H9 (cell line): ENCODE measurements at regions not wholly inside any gene's neighbourhood (a gene's known extent, or its start where the extent isn't known, plus 50 kb on each side); places are given as distances from the start of the nearest gene placed in this dataset.

ENCODE experiments used
- DNase-seq: peaks from one replicate; pipeline ENCODE4 v3.0.0-alpha.2; 2017
- H2AFZ ChIP-seq: one replicate; pipeline ENCODE4 v1.6.1; 2013; ENCODE audit warnings: mild to moderate bottlenecking, low read length, control low read depth, moderate library complexity
- H2AK5ac ChIP-seq: 2 replicates; pipeline ENCODE4 v1.6.1; 2013; ENCODE audit warnings: low read length, control low read depth, mixed read lengths; ENCODE audit not compliant: insufficient read length
- H2BK120ac ChIP-seq: one replicate; pipeline ENCODE4 v1.6.1; 2013; ENCODE audit warnings: low read depth, mild to moderate bottlenecking, low read length, control low read depth, inconsistent platforms; ENCODE audit not compliant: poor library complexity, severe bottlenecking
- H2BK12ac ChIP-seq: 2 replicates; pipeline ENCODE4 v1.6.1; 2013; ENCODE audit warnings: low read length, control low read depth, mixed read lengths, low read depth; ENCODE audit not compliant: insufficient read length
- H2BK15ac ChIP-seq: 2 replicates; pipeline ENCODE4 v1.6.1; 2013; ENCODE audit warnings: low read depth, low read length, control low read depth
- H2BK20ac ChIP-seq: one replicate; pipeline ENCODE4 v1.6.1; 2013; ENCODE audit warnings: low read depth, mild to moderate bottlenecking, low read length, control low read depth, inconsistent platforms; ENCODE audit not compliant: poor library complexity, severe bottlenecking
- H2BK5ac ChIP-seq: 2 replicates; pipeline ENCODE4 v1.6.1; 2013; ENCODE audit warnings: low read length, control low read depth, mixed read lengths; ENCODE audit not compliant: insufficient read length
- H3K14ac ChIP-seq: 2 replicates; pipeline ENCODE4 v1.6.1; 2013; ENCODE audit warnings: low read length, control low read depth; ENCODE audit not compliant: insufficient read depth
- H3K18ac ChIP-seq: 2 replicates; pipeline ENCODE4 v1.6.1; 2013; ENCODE audit warnings: low read depth, mild to moderate bottlenecking, mixed read lengths, low read length, control low read depth; ENCODE audit not compliant: insufficient read length
- H3K23ac ChIP-seq: 2 replicates; pipeline ENCODE4 v1.6.1; 2013; ENCODE audit warnings: low read length, control low read depth, mixed read lengths, low read depth; ENCODE audit not compliant: insufficient read length
- H3K23me2 ChIP-seq: 2 replicates; pipeline ENCODE4 v1.6.1; 2013; ENCODE audit warnings: low read depth, mild to moderate bottlenecking, mixed read lengths, low read length, control low read depth; ENCODE audit not compliant: insufficient read length, poor library complexity, severe bottlenecking
- H3K27ac ChIP-seq: 2 replicates; pipeline ENCODE4 v1.5.1; 2013; ENCODE audit warnings: low read length, control low read depth, mixed read lengths, low read depth; ENCODE audit not compliant: insufficient read length
- H3K27me3 ChIP-seq: 2 replicates; pipeline ENCODE4 v1.6.1; 2013; ENCODE audit warnings: low read length, control low read depth, inconsistent platforms; ENCODE audit not compliant: insufficient read depth
- H3K4ac ChIP-seq: 2 replicates; pipeline ENCODE4 v1.6.1; 2013; ENCODE audit warnings: low read depth, mild to moderate bottlenecking, control low read depth, inconsistent platforms, low read length, moderate library complexity
- H3K4me1 ChIP-seq: 2 replicates; pipeline ENCODE4 v1.6.1; 2013; ENCODE audit warnings: low read length, control low read depth, inconsistent platforms; ENCODE audit not compliant: insufficient read depth
- H3K4me2 ChIP-seq: 2 replicates; pipeline ENCODE4 v1.6.1; 2013; ENCODE audit warnings: low read length, control low read depth, mixed read lengths; ENCODE audit not compliant: insufficient read length, insufficient read depth
- H3K56ac ChIP-seq: 2 replicates; pipeline ENCODE4 v1.6.1; 2013; ENCODE audit warnings: low read depth, mild to moderate bottlenecking, mixed read lengths, low read length, control low read depth; ENCODE audit not compliant: insufficient read length
- H3K79me1 ChIP-seq: 2 replicates; pipeline ENCODE4 v1.6.1; 2013; ENCODE audit warnings: low read depth, mild to moderate bottlenecking, moderate library complexity, low read length, control low read depth, inconsistent platforms; ENCODE audit not compliant: insufficient read depth, poor library complexity, severe bottlenecking
- H3K79me2 ChIP-seq: 2 replicates; pipeline ENCODE4 v1.6.1; 2013; ENCODE audit warnings: low read length, control low read depth, inconsistent platforms; ENCODE audit not compliant: insufficient read depth
- H3K9ac ChIP-seq: 2 replicates; pipeline ENCODE4 v1.6.1; 2013; ENCODE audit warnings: low read length, control low read depth, mixed read lengths; ENCODE audit not compliant: insufficient read length; ENCODE audit errors: extremely low read depth
- H3K9me3 ChIP-seq: one replicate; pipeline ENCODE4 v1.6.1; 2013; ENCODE audit warnings: low read depth, low read length, inconsistent platforms; ENCODE audit not compliant: control insufficient read depth
- H3T11ph ChIP-seq: one replicate; pipeline ENCODE4 v1.6.1; 2013; ENCODE audit warnings: mild to moderate bottlenecking, low read length, control low read depth, inconsistent platforms
- H4K20me1 ChIP-seq: one replicate; pipeline ENCODE4 v1.6.1; 2013; ENCODE audit not compliant: control insufficient read depth, insufficient read length, insufficient read depth
- H4K5ac ChIP-seq: 2 replicates; pipeline ENCODE4 v1.6.1; 2013; ENCODE audit warnings: low read depth, mild to moderate bottlenecking, mixed read lengths, low read length, control low read depth; ENCODE audit not compliant: insufficient read length
- H4K8ac ChIP-seq: replicated peaks from 2 replicates; pipeline ENCODE4 v1.6.1; 2013; ENCODE audit warnings: low read length, control low read depth, mixed read lengths, low read depth; ENCODE audit not compliant: insufficient read length
- H4K91ac ChIP-seq: 2 replicates; pipeline ENCODE4 v1.6.1; 2013; ENCODE audit warnings: low read depth, mild to moderate bottlenecking, moderate library complexity, mixed read lengths, low read length, control low read depth; ENCODE audit not compliant: insufficient read length
- H3K27ac Mint-ChIP-seq, 3 experiments: 2 replicates in 2 of 3; 3 replicates in 1 of 3; pipeline ENCODE4 v1.8.0; 2020 to 2021; ENCODE audit warnings: mixed read lengths in 3 of 3, mild to moderate bottlenecking in 1 of 3, moderate library complexity in 1 of 3
- H3K27me3 Mint-ChIP-seq: 2 replicates; pipeline ENCODE4 v1.8.0; 2021; ENCODE audit warnings: low read depth, mild to moderate bottlenecking, moderate library complexity, mixed read lengths
- H3K36me3 Mint-ChIP-seq, 3 experiments: 2 replicates in 2 of 3; 3 replicates in 1 of 3; pipeline ENCODE4 v1.8.0; 2020 to 2021; ENCODE audit warnings: low read depth in 3 of 3, mixed read lengths in 3 of 3; ENCODE audit not compliant: insufficient read depth in 1 of 3
- H3K4me1 Mint-ChIP-seq, 2 experiments: 2 replicates each; pipeline ENCODE4 v1.8.0; 2020; ENCODE audit warnings: mixed read lengths in 2 of 2
- H3K4me3 Mint-ChIP-seq, 2 experiments: 2 replicates in 1 of 2; 3 replicates in 1 of 2; pipeline ENCODE4 v1.8.0; 2020 to 2021; ENCODE audit warnings: mild to moderate bottlenecking in 2 of 2, mixed read lengths in 2 of 2, moderate library complexity in 1 of 2
- H3K9me3 Mint-ChIP-seq, 2 experiments: 2 replicates in 1 of 2; 3 replicates in 1 of 2; pipeline ENCODE4 v1.8.0; 2020; ENCODE audit warnings: mild to moderate bottlenecking in 2 of 2, mixed read lengths in 2 of 2, moderate library complexity in 1 of 2
- CTCF ChIP-seq: fragments of 200-600 bp; sonication (generic); conservative IDR thresholded peaks from 3 replicates; pipeline ENCODE4 v1.8.0; 2021; ENCODE audit warnings: antibody characterized with exemption, mild to moderate bottlenecking
- WGBS: extraction: QIAGEN DNeasy Blood & Tissue Kit; methylation state at CpG from one replicate; pipeline ENCODE4 v1.1.7; 2013; ENCODE audit warnings: missing lambda C conversion rate, low lambda C conversion rate, mixed read lengths; ENCODE audit not compliant: insufficient read length; ENCODE audit errors: extremely low coverage; 5-methylcytosine and 5-hydroxymethylcytosine counted together

- H3K4ac ChIP-seq = no peak overlapping the region
- no peak overlapping the region for H2BK12ac ChIP-seq
- H2AFZ ChIP-seq = no peak overlapping the region
- no peak overlapping the region for H2BK15ac ChIP-seq
- H2BK20ac ChIP-seq = no peak overlapping the region
- no peak overlapping the region for H4K5ac ChIP-seq
- no peak overlapping the region for H3K9ac ChIP-seq
- H3K27ac ChIP-seq = no peak overlapping the region
- no peak for DNase-seq
- H3K56ac ChIP-seq = no peak overlapping the region
- no peaks in the 10 kb centered on the region for H4K20me1 ChIP-seq
- H2BK5ac ChIP-seq = no peak overlapping the region
- no CpG with 5 or more reads among the region's 3 CpGs for WGBS
- H2AK5ac ChIP-seq = no peak overlapping the region
- H3K4me3 Mint-ChIP-seq = no peak overlapping the region
- H3K79me1 ChIP-seq = no peaks in the 10 kb centered on the region
- H4K91ac ChIP-seq = no peak overlapping the region
- H2BK120ac ChIP-seq = no peak overlapping the region
- H3K4me1 ChIP-seq = no peaks in the 10 kb centered on the region; the same call in 1 of the 2 replicates
- no peak overlapping the region for H3K27ac Mint-ChIP-seq
- H3K23ac ChIP-seq = no peak overlapping the region
- no peaks in the 10 kb centered on the region; the same call in 1 of the 2 replicates for H3K27me3 Mint-ChIP-seq
- H3T11ph ChIP-seq = no peak overlapping the region
- H3K79me2 ChIP-seq = no peaks in the 10 kb centered on the region
- H3K14ac ChIP-seq = no peak overlapping the region
- H3K4me1 Mint-ChIP-seq = peaks cover 4% of the 10 kb centered on the region in 2 experiments; a peak in 3 of 4 replicates
- peaks cover 3 to 13% (median 4%) of the 10 kb centered on the region in 3 experiments; a peak in 5 of 7 replicates for H3K36me3 Mint-ChIP-seq
- no peak overlapping the region for H3K18ac ChIP-seq
- no peaks in the 10 kb centered on the region for H3K27me3 ChIP-seq
- H3K23me2 ChIP-seq = no peaks in the 10 kb centered on the region
- TF ChIP-seq CTCF = no peak
- no peak overlapping the region for H3K4me2 ChIP-seq
- no peak overlapping the region for H4K8ac ChIP-seq
- H3K9me3 ChIP-seq = no peaks in the 10 kb centered on the region
- peaks cover 4 to 8% of the 10 kb centered on the region in 2 experiments; a peak in 3 of 5 replicates for H3K9me3 Mint-ChIP-seq
Measured at GRCh38 chr3:59118928-59119327, 69.1 kb upstream of the CFAP20DC start.
